Neural progenitor cell (in vitro differentiated cells): ENCODE measurements at regions not wholly inside any gene's neighbourhood (a gene's known extent, or its start where the extent isn't known, plus 50 kb on each side); places are given as distances from the start of the nearest gene placed in this dataset.

ENCODE experiments used
- DNase-seq: peaks from one replicate; pipeline ENCODE4 v3.0.0-alpha.2; 2016; ENCODE audit warnings: low spot score
- H2AFZ ChIP-seq: fragments of 200-600 bp; sonication (generic); replicated peaks from 2 replicates; pipeline ENCODE4 v1.6.1; 2016; ENCODE audit warnings: antibody characterized with exemption
- H3F3A ChIP-seq: fragments of 200-600 bp; sonication (generic); 2 replicates; pipeline ENCODE4 v1.6.1; 2016; ENCODE audit warnings: antibody characterized with exemption, low read depth
- H3K27ac ChIP-seq: fragments of 200-600 bp; sonication (generic); 2 replicates; pipeline ENCODE4 v1.5.1; 2016; ENCODE audit warnings: mild to moderate bottlenecking
- H3K27me3 ChIP-seq: fragments of 200-600 bp; sonication (generic); 2 replicates; pipeline ENCODE4 v1.6.1; 2016; ENCODE audit warnings: mild to moderate bottlenecking, moderate library complexity
- H3K36me3 ChIP-seq: fragments of 200-600 bp; sonication (generic); 2 replicates; pipeline ENCODE4 v1.5.1; 2016
- H3K4me1 ChIP-seq: fragments of 200-600 bp; sonication (generic); 2 replicates; pipeline ENCODE4 v1.6.1; 2016; ENCODE audit warnings: mixed run types
- H3K4me2 ChIP-seq: fragments of 200-600 bp; sonication (generic); 2 replicates; pipeline ENCODE4 v1.6.1; 2016
- H3K4me3 ChIP-seq: fragments of 200-600 bp; sonication (generic); 2 replicates; pipeline ENCODE4 v1.5.1; 2016
- H3K79me2 ChIP-seq: fragments of 200-600 bp; sonication (generic); 2 replicates; pipeline ENCODE4 v1.6.1; 2016; ENCODE audit warnings: low read depth
- H3K9ac ChIP-seq: fragments of 200-600 bp; sonication (generic); 2 replicates; pipeline ENCODE4 v1.6.1; 2016
- H3K9me3 ChIP-seq: fragments of 200-600 bp; sonication (generic); 2 replicates; pipeline ENCODE4 v1.5.1; 2016; ENCODE audit warnings: low read depth
- H4K20me1 ChIP-seq: fragments of 200-600 bp; sonication (generic); 2 replicates; pipeline ENCODE4 v1.6.1; 2016; ENCODE audit warnings: low read depth
- H3K27ac Mint-ChIP-seq: 3 replicates; pipeline ENCODE4 v1.8.0; 2021; ENCODE audit warnings: mixed read lengths
- H3K27me3 Mint-ChIP-seq: 2 replicates; pipeline ENCODE4 v1.8.0; 2022; ENCODE audit warnings: low read depth, mild to moderate bottlenecking, inconsistent platforms, moderate library complexity, mixed read lengths; ENCODE audit not compliant: insufficient read depth
- H3K36me3 Mint-ChIP-seq: 3 replicates; pipeline ENCODE4 v1.8.0; 2021; ENCODE audit warnings: mixed read lengths
- H3K4me1 Mint-ChIP-seq: 3 replicates; pipeline ENCODE4 v1.8.0; 2021; ENCODE audit warnings: mixed read lengths
- H3K4me3 Mint-ChIP-seq: 3 replicates; pipeline ENCODE4 v1.8.0; 2021; ENCODE audit warnings: mild to moderate bottlenecking, moderate library complexity, mixed read lengths
- H3K9me3 Mint-ChIP-seq: 3 replicates; pipeline ENCODE4 v1.8.0; 2020; ENCODE audit warnings: mixed read lengths
- EZH2 ChIP-seq: fragments of 200-600 bp; sonication (generic); IDR thresholded peaks from 2 replicates; pipeline ENCODE4 v1.6.1; 2017; ENCODE audit warnings: antibody characterized with exemption, mild to moderate bottlenecking, moderate library complexity
- EZH2phosphoT487 ChIP-seq: fragments of 200-600 bp; sonication (generic); IDR thresholded peaks from 2 replicates; pipeline ENCODE4 v1.6.1; 2017; ENCODE audit warnings: antibody characterized with exemption
- TF ChIP-seq, protein P1 (sequence below): fragments of 200-600 bp; sonication (generic); IDR thresholded peaks from 2 replicates; pipeline ENCODE4 v1.5.1; 2017; ENCODE audit warnings: antibody characterized with exemption, mild to moderate bottlenecking

DNA sequence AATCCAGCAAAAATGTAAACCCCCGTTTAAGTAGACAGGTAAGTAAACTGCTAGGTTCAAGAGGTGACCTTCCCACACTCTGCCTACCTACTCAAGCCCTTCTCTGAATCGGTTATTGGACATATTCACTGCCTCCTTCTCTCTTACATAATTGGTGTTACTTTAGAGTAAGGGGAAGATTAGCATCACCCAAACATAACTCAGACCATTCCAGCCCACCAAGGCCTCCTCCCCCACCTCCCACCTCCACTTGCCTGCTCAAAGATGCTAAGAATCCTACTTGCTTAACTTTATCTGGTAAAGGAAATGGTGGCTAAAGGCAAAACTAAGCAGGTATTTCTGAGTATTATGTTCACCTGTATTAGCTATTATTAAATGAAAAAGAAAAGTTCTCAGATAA lies 55.0 kb upstream of the DTNA start:
- Histone ChIP-seq H2AFZ (no peak overlapping the region), H3K27me3 (no peaks in the 10 kb centered on the region), H3K4me1 (peaks cover 36% of the 10 kb centered on the region), H3K79me2 (no peaks in the 10 kb centered on the region), H3K36me3 (no peaks in the 10 kb centered on the region), H3K9me3 (no peaks in the 10 kb centered on the region), H4K20me1 (no peaks in the 10 kb centered on the region), H3K4me2 (no peak overlapping the region), H3K9ac (no peak overlapping the region), H3K4me3 (no peak overlapping the region), H3F3A (peaks cover 4% of the 10 kb centered on the region), H3K27ac (no peak overlapping the region)
- Mint-ChIP-seq H3K36me3 (no peaks in the 10 kb centered on the region), H3K4me1 (peaks cover 25% of the 10 kb centered on the region), H3K9me3 (no peaks in the 10 kb centered on the region), H3K27me3 (no peaks in the 10 kb centered on the region), H3K27ac (no peak overlapping the region), H3K4me3 (no peak overlapping the region)
- TF ChIP-seq, protein P1, sequence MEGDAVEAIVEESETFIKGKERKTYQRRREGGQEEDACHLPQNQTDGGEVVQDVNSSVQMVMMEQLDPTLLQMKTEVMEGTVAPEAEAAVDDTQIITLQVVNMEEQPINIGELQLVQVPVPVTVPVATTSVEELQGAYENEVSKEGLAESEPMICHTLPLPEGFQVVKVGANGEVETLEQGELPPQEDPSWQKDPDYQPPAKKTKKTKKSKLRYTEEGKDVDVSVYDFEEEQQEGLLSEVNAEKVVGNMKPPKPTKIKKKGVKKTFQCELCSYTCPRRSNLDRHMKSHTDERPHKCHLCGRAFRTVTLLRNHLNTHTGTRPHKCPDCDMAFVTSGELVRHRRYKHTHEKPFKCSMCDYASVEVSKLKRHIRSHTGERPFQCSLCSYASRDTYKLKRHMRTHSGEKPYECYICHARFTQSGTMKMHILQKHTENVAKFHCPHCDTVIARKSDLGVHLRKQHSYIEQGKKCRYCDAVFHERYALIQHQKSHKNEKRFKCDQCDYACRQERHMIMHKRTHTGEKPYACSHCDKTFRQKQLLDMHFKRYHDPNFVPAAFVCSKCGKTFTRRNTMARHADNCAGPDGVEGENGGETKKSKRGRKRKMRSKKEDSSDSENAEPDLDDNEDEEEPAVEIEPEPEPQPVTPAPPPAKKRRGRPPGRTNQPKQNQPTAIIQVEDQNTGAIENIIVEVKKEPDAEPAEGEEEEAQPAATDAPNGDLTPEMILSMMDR, result no peak
- TF ChIP-seq EZH2phosphoT487 (no peak), EZH2 (no peak)
- DNase-seq, result no peak

DNA sequence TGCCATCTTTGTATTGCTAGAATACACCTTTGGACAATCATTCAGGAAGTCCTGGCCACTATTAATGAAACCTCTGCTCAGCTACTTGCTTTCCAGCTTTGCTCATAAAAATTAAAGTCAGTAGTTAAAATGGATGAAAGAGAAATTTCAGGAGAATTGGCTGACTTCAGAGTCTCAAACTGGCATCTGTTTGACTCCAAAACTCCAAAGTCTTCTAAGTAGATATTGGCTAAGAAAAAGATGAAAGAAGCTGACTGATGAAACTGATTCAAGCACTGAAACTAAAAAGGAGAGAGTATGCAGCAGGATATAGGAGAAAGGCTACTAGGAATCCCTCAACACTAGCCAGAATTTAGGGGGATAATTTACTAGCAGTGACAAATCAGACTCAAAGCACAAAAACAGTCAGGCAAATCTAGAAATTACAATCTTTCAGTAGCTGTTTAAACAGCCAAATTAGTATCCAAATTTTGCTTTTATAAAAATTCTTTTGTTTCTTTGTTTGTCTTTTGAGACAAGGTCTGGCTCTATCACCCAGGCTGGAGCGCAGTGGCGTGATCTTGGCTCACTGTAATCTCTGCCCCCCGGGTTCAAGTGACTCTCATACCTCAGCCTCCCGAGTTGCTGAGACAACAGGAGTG lies 52.1 kb upstream of the DTNA start:
- Mint-ChIP-seq H3K9me3 (no peaks in the 10 kb centered on the region), H3K27ac (peak overlapping the region; percentile 38), H3K4me1 (peaks cover 35% of the 10 kb centered on the region), H3K36me3 (no peaks in the 10 kb centered on the region), H3K27me3 (no peaks in the 10 kb centered on the region), H3K4me3 (no peak overlapping the region)
- TF ChIP-seq, protein P1, result no peak
- no peak for TF ChIP-seq EZH2
- TF ChIP-seq EZH2phosphoT487, result no peak
- H3K4me3 ChIP-seq, result no peak overlapping the region
- H3K9ac ChIP-seq, result no peak overlapping the region
- H3K4me1 ChIP-seq, result peaks cover 37% of the 10 kb centered on the region
- DNase-seq, result no peak
- no peak overlapping the region for H3K27ac ChIP-seq
- H3K9me3 ChIP-seq, result no peaks in the 10 kb centered on the region
- H2AFZ ChIP-seq, result peak overlapping the region; percentile 88
- H3K79me2 ChIP-seq, result no peaks in the 10 kb centered on the region
- no peaks in the 10 kb centered on the region for H4K20me1 ChIP-seq
- no peak overlapping the region for H3K4me2 ChIP-seq
- H3F3A ChIP-seq, result peaks cover 9% of the 10 kb centered on the region
- H3K36me3 ChIP-seq, result no peaks in the 10 kb centered on the region
- no peaks in the 10 kb centered on the region for H3K27me3 ChIP-seq

DNA sequence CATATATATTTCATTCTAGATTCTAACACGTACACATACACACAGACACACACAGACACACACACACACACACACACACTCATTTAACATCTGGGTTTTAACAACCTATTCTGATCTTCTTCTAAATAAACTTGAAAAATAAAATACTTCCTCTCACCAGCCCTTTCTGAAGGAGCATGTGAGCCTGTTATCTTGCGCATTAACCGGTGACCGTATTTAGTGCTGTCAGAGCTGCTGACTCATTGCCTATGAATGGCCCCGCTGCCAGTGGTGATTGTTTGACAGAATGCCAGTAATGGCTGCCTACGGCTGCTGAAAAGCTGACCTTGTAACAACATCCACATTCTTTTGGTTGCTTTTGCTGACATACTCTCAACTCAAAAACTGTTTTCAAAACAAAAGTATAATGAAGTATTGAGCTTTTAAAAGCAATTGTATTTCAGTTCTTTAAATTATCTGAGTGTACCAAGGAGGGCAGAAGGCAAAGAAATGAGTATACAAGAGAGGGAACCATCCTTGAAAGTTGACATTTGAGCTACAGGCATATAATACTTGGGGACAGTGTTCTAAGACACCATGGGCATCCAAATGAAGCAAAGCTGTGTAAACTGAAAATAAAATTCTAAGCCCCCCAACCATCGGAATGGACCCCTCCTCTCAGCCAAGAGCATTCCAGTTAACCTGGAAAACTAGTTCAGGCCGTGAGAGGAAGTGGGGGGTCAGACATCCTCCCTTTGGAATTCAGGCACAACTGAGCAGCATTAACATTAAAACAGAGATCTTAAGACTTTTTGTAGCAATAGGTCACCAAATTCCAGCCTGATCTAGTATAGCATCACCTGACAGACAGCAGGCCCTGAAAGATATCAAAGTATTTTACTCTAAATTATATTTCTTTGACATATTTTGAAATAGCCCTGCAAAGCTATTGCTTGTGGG lies 50.2 kb upstream of the DTNA start:
- H3F3A ChIP-seq, result peaks cover 9% of the 10 kb centered on the region
- no peaks in the 10 kb centered on the region for H3K36me3 ChIP-seq
- no peaks in the 10 kb centered on the region for H3K36me3 Mint-ChIP-seq
- TF ChIP-seq EZH2phosphoT487, result no peak
- TF ChIP-seq, protein P1, result no peak
- TF ChIP-seq EZH2, result no peak
- H3K27me3 Mint-ChIP-seq, result no peaks in the 10 kb centered on the region
- peak overlapping the region; percentile 2 for H3K4me3 Mint-ChIP-seq
- H3K9me3 ChIP-seq, result no peaks in the 10 kb centered on the region
- H2AFZ ChIP-seq, result peak overlapping the region; percentile 46
- no peak overlapping the region for H3K27ac ChIP-seq
- no peak overlapping the region for H3K4me3 ChIP-seq
- peak overlapping the region; percentile 60 for H3K27ac Mint-ChIP-seq
- H3K4me1 Mint-ChIP-seq, result peaks cover 35% of the 10 kb centered on the region
- H3K4me1 ChIP-seq, result peaks cover 37% of the 10 kb centered on the region
- DNase-seq, result peak; percentile 75
- no peaks in the 10 kb centered on the region for H3K27me3 ChIP-seq
- no peak overlapping the region for H3K9ac ChIP-seq
- no peaks in the 10 kb centered on the region for H3K79me2 ChIP-seq
- H3K4me2 ChIP-seq, result peak overlapping the region; percentile 45
- no peaks in the 10 kb centered on the region for H4K20me1 ChIP-seq
- no peaks in the 10 kb centered on the region for H3K9me3 Mint-ChIP-seq
